ENCODE measurements at regions not wholly inside any gene's neighbourhood (a gene's known extent, or its start where the extent isn't known, plus 50 kb on each side); places are given as distances from the start of the nearest gene placed in this dataset.

DNA sequence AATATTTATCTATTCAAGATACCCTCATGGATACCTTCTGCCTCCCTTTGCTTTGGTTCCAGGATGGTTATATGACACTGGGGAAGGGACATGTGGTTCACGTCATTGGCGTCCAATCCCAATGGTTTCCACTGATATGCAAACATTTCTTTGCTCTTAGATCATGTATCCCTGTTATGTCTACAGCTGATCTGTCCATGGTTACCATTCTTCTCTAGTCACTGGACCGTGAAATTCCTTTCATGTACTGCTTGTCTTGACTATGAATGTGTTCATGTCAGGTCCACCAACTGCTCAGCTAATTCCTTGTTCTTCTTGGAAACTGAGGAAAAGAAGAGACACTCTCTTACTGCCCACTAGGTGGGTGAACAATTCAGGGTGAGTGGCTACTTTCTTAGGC is 391.1 kb upstream of the ZNF608 start:
- Mint-ChIP-seq H3K36me3 (no peaks in the 10 kb centered on the region), H3K4me1 (no peaks in the 10 kb centered on the region), H3K4me3 (no peak overlapping the region), H3K9me3 (peaks cover 0 to 18% (median 3%) of the 10 kb centered on the region in 9 donors), H3K27ac (no peak overlapping the region), H3K27me3 (peaks cover 0 to 2% (median 0%) of the 10 kb centered on the region in 5 donors)
- no peak for DNase-seq
- no peak for ATAC-seq
- POLR2A ChIA-PET, result no interaction called here

DNA sequence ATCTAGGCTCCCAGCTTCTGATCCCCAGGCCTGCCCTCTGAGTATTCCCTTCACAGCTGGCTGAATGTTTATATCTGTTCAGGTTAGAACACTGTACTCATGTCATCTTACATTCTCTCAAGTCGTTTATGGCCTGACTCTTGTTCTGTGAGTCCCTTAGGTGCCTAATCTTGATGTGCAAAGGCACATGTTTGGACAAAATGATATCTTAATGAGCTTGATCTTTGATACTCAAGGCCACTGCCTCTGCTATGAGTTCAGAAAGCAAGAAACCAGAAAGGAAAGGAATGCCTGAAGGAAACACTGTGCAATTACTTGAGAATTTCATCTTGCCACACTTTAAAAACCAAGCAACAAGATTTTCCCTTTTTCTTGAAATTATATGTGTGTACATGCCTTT is 391.8 kb upstream of the ZNF608 start:
- H3K9me3 Mint-ChIP-seq, result peaks cover 0 to 18% (median 3%) of the 10 kb centered on the region in 9 donors
- no peak overlapping the region for H3K4me3 Mint-ChIP-seq
- no peak for DNase-seq
- H3K4me1 Mint-ChIP-seq, result no peaks in the 10 kb centered on the region
- H3K27me3 Mint-ChIP-seq, result peaks cover 0 to 2% (median 0%) of the 10 kb centered on the region in 5 donors
- no peak for ATAC-seq
- no peak overlapping the region for H3K27ac Mint-ChIP-seq
- POLR2A ChIA-PET, result no interaction called here
- H3K36me3 Mint-ChIP-seq, result no peaks in the 10 kb centered on the region

DNA sequence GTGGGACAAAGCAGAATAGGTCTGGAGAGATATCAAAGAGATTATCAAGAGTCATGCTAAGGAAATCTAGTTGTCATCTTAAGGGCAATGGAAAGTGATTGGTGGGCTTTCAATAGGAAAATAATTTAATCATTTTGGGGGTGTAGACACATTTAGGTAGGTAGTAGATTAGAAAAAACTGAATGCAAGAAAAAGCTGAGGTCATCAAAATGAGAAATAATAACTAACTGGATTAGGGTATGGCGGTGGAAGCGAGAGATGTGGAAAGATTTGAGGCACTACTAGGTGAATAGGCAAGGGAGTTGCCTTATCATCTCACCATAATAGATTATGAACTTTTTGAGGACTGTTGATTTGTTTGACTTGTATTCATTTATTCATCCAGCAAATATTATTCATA is 393.2 kb upstream of the ZNF608 start:
- Mint-ChIP-seq H3K4me1 (peaks cover 0 to 4% (median 0%) of the 10 kb centered on the region in 4 donors), H3K36me3 (no peaks in the 10 kb centered on the region), H3K9me3 (peaks cover 0 to 18% (median 3%) of the 10 kb centered on the region in 9 donors), H3K27me3 (peaks cover 0 to 2% (median 0%) of the 10 kb centered on the region in 5 donors), H3K27ac (no peak overlapping the region), H3K4me3 (no peak overlapping the region)
- DNase-seq, result no peak
- ATAC-seq, result no peak
- POLR2A ChIA-PET, result no interaction called here

DNA sequence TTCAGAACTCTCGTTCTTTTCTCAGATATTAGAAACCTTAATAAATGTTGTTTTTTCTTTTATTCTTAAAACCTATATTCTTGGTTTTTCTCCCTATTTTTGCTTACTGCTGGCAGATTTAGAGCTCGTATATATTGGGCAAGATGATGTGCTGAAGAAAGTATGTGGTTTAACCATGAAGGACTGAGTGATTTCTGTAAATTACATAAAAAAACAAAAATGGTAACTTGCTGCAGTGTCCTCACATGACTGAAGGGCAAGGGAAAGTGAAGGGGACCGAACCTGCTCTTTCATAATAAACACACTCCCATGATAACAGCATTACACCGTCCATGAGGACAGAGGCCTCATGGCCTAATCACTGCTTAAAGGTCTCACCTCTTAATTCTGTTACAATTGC is 393.8 kb upstream of the ZNF608 start:
- Mint-ChIP-seq H3K27ac (no peak overlapping the region), H3K4me1 (peaks cover 0 to 4% (median 0%) of the 10 kb centered on the region in 4 donors), H3K4me3 (no peak overlapping the region), H3K27me3 (peaks cover 0 to 2% (median 0%) of the 10 kb centered on the region in 5 donors), H3K9me3 (peaks cover 0 to 18% (median 3%) of the 10 kb centered on the region in 9 donors), H3K36me3 (no peaks in the 10 kb centered on the region)
- POLR2A ChIA-PET, result no interaction called here
- ATAC-seq (no peak), DNase-seq (no peak)

DNA sequence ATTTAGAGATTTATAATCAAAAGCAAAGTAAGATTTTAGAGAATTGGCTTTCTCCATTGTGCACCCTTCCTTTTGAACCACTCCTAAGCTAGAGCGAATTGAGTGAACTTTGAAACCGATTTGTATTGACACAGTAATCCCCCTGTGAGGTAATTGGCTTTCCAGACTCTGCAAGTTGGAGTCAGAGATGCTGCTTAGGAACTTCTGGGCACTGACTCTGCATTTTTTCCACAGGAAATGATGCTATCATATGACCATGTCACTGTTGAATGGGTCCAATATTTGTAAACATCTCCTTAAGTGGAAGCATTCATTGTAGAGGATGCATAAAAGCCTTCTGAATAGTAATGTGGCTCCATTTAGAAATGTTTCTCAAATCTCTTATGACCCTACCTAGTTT is 394.4 kb upstream of the ZNF608 start:
- Mint-ChIP-seq H3K27me3 (peaks cover 0 to 2% (median 0%) of the 10 kb centered on the region in 5 donors), H3K36me3 (no peaks in the 10 kb centered on the region), H3K27ac (no peak overlapping the region), H3K4me1 (peaks cover 0 to 4% (median 0%) of the 10 kb centered on the region in 4 donors), H3K4me3 (no peak overlapping the region), H3K9me3 (peaks cover 0 to 18% (median 3%) of the 10 kb centered on the region in 9 donors)
- POLR2A ChIA-PET, result no interaction called here
- DNase-seq, result no peak
- no peak for ATAC-seq

DNA sequence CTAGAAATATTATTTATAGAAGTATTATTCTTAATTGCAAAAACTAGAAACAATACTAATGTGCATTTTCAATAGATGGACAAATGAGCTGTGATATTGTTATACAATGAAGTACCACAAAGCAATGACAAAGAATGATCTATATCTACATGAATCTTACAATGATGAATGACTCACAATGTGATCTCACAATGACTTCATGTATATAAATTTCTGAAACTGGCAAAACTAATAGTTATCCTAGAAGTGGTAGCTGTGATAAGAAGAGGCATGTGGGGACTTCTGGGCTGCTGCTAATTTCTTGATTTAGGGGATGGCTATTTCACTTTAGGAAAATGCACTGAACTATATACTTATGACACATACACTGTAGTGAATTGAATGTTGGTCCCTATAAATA is 396.0 kb upstream of the ZNF608 start:
- Mint-ChIP-seq H3K27me3 (peaks cover 0 to 2% (median 0%) of the 10 kb centered on the region in 5 donors), H3K27ac (no peak overlapping the region)

DNA sequence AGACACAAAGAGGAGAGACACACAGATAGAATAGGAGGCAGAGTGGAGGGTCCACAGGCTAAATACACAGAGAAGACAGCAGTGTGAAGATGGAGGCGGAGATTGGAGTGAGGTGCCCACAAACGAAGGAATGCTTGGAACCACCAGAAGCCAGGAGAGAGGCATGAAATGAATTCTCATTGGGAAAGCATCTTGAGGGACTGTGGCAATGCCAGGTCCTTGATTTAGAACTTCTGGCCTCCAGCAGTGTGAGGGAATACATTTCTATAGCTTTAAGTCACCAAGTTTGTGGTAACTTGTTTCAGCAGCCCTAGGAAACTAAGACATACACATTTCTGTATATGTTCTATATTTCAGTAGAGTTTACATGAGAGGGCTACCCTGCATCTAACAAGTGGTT is 396.6 kb upstream of the ZNF608 start:
- DNase-seq, result no peak
- peaks cover 0 to 18% (median 2%) of the 10 kb centered on the region in 9 donors for H3K9me3 Mint-ChIP-seq
- H3K4me3 Mint-ChIP-seq, result no peak overlapping the region
- ATAC-seq, result no peak
- POLR2A ChIA-PET, result no interaction called here
- H3K27ac Mint-ChIP-seq, result no peak overlapping the region
- H3K27me3 Mint-ChIP-seq, result peaks cover 0 to 2% (median 0%) of the 10 kb centered on the region in 5 donors
- no peaks in the 10 kb centered on the region for H3K36me3 Mint-ChIP-seq
- peaks cover 0 to 4% (median 0%) of the 10 kb centered on the region in 4 donors for H3K4me1 Mint-ChIP-seq

More for the DNA sequence above, 396.0 kb upstream of the ZNF608 start:
- DNase-seq (no peak), ATAC-seq (no peak)
- peaks cover 0 to 18% (median 2%) of the 10 kb centered on the region in 9 donors for H3K9me3 Mint-ChIP-seq
- POLR2A ChIA-PET, result no interaction called here
- H3K4me3 Mint-ChIP-seq, result no peak overlapping the region
- H3K4me1 Mint-ChIP-seq, result peaks cover 0 to 4% (median 0%) of the 10 kb centered on the region in 4 donors
- H3K36me3 Mint-ChIP-seq, result no peaks in the 10 kb centered on the region

DNA sequence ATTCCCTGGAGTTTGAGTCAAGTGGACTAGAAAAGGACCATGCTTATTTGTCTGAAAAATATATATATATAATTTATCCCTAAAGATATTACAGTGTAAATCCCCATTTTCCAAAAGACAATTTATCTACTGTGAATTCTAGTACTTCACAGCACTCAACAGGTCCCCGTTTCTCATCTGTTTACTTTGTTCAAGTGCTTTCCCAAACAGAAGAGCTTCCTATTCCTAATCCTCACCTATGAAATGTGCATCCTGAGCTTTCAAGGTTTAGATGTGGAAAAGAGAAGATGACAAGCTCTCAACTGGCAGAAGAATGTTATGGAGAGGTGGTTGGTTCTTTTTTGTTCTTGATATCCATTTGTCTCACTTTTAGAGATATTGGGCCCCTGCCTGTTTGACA is 401.6 kb upstream of the ZNF608 start:
- no peaks in the 10 kb centered on the region for H3K36me3 Mint-ChIP-seq
- peaks cover 0 to 2% (median 0%) of the 10 kb centered on the region in 5 donors for H3K27me3 Mint-ChIP-seq
- peaks cover 0 to 2% (median 0%) of the 10 kb centered on the region in 9 donors for H3K9me3 Mint-ChIP-seq
- peaks cover 0 to 4% (median 0%) of the 10 kb centered on the region in 4 donors for H3K4me1 Mint-ChIP-seq
- no peak overlapping the region for H3K4me3 Mint-ChIP-seq
- ATAC-seq (no peak), DNase-seq (no peak)
- POLR2A ChIA-PET, result no interaction called here
- no peak overlapping the region for H3K27ac Mint-ChIP-seq

DNA sequence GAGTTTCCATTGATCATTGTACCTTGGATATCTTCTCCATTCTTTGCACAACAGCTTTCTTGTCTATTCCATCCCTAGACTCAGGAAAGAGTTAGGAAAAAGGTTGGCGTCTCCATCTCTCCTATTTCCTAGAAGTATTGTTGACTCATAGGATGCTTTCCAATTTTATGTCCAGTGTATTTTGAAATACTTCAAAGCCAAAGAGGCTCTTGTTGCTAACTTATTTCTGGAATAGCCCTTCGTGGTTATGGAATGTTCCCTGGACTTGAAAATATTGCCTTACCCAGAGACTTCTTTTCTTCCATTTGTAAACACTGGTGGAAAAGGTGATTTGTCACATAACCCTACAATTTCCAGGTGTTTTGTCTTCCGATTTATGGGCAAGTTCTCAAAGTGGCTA is 402.3 kb upstream of the ZNF608 start:
- H3K9me3 Mint-ChIP-seq, result peaks cover 0 to 7% (median 0%) of the 10 kb centered on the region in 9 donors
- no peaks in the 10 kb centered on the region for H3K36me3 Mint-ChIP-seq
- H3K27me3 Mint-ChIP-seq, result peaks cover 0 to 2% (median 0%) of the 10 kb centered on the region in 5 donors
- ATAC-seq, result no peak
- no peak overlapping the region for H3K4me3 Mint-ChIP-seq
- DNase-seq, result no peak
- H3K4me1 Mint-ChIP-seq, result peaks cover 0 to 4% (median 0%) of the 10 kb centered on the region in 4 donors
- POLR2A ChIA-PET, result no interaction called here
- H3K27ac Mint-ChIP-seq, result no peak overlapping the region

DNA sequence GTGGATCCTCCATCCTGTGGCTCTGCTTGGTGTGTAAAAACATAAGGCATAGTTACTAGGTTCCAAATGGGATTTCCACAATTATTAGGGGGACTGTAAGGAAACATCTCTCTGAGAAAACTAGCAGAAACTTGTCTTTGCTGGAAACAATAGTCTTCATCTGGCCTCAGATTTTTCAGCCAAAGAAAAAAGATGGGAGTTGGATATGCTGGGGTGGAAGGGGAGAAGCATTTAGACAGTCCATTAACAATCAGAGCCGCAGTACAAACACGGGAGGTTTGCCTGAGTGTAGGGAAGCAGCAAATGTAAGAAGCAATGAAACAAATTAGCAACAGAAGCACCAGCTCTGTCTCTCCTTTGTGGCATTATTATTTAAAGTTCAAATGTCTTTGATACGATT is 402.7 kb upstream of the ZNF608 start:
- POLR2A ChIA-PET, result no interaction called here
- H3K27me3 Mint-ChIP-seq, result peaks cover 0 to 2% (median 0%) of the 10 kb centered on the region in 5 donors
- H3K36me3 Mint-ChIP-seq, result no peaks in the 10 kb centered on the region
- peaks cover 0 to 10% (median 0%) of the 10 kb centered on the region in 9 donors for H3K9me3 Mint-ChIP-seq
- ATAC-seq (no peak), DNase-seq (no peak)
- H3K4me3 Mint-ChIP-seq, result no peak overlapping the region
- H3K27ac Mint-ChIP-seq, result no peak overlapping the region
- H3K4me1 Mint-ChIP-seq, result no peaks in the 10 kb centered on the region

DNA sequence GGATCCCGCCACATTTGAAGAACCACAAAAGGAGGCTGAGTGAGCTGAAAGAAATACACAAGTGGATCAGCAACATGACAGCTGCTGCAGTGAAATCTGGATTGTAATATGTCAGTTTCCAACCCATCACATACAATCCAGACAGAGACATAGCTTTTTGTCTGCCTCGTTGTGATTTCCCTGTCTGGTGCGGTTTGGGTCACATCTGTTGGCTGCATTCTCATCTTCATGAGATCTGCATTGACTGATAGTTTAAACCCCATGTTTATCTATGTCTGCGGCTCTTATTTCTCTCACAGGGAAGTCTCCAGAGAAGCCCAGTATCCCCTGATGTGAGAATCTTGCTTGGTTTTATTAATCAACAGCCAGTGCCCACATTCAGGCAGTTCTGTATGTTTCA is 403.1 kb upstream of the ZNF608 start:
- Mint-ChIP-seq H3K4me1 (no peaks in the 10 kb centered on the region), H3K27me3 (peaks cover 0 to 2% (median 0%) of the 10 kb centered on the region in 5 donors), H3K4me3 (no peak overlapping the region), H3K36me3 (no peaks in the 10 kb centered on the region), H3K27ac (no peak overlapping the region), H3K9me3 (peaks cover 0 to 11% (median 0%) of the 10 kb centered on the region in 9 donors)
- DNase-seq, result no peak
- ATAC-seq, result no peak
- POLR2A ChIA-PET, result no interaction called here

DNA sequence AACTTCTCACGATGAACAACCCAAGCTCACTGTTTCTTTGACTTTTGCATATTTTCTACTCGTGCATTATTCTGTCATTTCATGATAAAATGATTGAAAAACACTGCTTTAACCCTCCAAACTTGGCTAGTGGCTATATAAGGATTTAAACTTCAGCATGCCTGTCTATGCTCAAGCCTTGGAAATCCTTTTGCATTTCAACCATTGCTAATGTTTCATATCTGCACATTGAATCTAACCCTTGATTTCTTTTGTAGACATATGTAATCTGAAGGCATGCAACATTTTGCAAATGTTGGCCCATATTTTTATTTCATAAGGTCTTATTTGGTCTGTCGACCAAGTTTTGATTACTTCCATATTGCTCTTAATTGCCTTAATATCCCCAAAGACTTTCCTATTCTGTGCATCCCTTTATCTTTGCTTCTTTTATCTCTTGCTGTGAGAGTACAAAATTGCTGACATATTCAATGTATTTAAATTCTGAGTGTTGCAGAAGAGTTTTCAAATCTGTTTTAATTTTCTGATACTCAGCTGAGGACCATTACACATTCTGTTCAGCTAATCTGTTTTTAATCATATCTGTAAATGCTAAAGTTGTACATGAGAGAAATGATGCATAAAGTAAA is 403.7 kb upstream of the ZNF608 start:
- POLR2A ChIA-PET, result no interaction called here
- Mint-ChIP-seq H3K27ac (no peak overlapping the region), H3K4me3 (no peak overlapping the region), H3K4me1 (no peaks in the 10 kb centered on the region), H3K36me3 (no peaks in the 10 kb centered on the region), H3K9me3 (peaks cover 0 to 17% (median 0%) of the 10 kb centered on the region in 9 donors), H3K27me3 (peaks cover 0 to 4% (median 0%) of the 10 kb centered on the region in 5 donors)
- no peak for DNase-seq
- no peak for ATAC-seq

DNA sequence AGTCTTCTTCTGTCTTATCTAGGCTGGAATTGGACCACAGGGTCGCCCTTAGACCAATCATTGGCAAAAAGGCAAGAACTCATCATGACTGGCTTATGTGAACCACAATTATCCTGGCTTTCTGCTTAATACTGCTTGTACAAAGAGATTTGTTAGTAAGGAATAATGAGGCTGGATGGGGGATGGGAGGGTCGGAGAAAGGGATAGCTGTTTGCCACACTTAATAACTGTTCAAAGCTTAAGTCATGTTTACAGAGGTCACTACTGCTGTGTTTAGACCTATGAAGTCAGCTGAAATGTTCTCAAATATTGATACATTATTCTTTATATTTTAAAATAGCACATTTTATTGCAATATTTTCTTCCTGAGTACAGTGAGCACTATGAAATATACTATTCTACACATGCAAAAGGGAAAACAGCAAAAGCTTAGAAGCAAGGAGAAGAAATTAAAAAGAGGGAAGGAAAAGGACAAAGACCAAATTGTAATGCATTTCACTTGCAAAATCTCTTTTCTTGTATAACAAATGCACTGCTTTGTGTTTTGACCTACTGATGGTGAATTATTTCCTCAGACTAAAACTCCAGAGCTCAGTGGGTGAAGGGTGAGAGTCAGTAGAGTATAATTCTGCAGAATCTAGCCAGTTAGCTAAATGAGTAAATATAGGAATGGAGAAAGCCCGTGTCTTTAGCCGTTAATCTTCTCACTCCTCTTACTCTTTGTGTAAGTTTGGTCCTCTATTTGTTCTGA is 404.9 kb upstream of the ZNF608 start:
- H3K36me3 Mint-ChIP-seq, result no peaks in the 10 kb centered on the region
- ATAC-seq (no peak), DNase-seq (no peak)
- H3K4me1 Mint-ChIP-seq, result no peaks in the 10 kb centered on the region
- H3K27me3 Mint-ChIP-seq, result peaks cover 0 to 4% (median 0%) of the 10 kb centered on the region in 5 donors
- H3K27ac Mint-ChIP-seq, result no peak overlapping the region
- H3K4me3 Mint-ChIP-seq, result no peak overlapping the region
- H3K9me3 Mint-ChIP-seq, result peaks cover 0 to 19% (median 0%) of the 10 kb centered on the region in 9 donors
- POLR2A ChIA-PET, result no interaction called here
